Kidney glomerular epithelial cell (primary cell): ENCODE measurements at regions not wholly inside any gene's neighbourhood (a gene's known extent, or its start where the extent isn't known, plus 50 kb on each side); places are given as distances from the start of the nearest gene placed in this dataset.

Source experiments
- DNase-seq: peaks from one replicate; lab custom pipeline; 2025; lab: John Stamatoyannopoulos, UW

DNA sequence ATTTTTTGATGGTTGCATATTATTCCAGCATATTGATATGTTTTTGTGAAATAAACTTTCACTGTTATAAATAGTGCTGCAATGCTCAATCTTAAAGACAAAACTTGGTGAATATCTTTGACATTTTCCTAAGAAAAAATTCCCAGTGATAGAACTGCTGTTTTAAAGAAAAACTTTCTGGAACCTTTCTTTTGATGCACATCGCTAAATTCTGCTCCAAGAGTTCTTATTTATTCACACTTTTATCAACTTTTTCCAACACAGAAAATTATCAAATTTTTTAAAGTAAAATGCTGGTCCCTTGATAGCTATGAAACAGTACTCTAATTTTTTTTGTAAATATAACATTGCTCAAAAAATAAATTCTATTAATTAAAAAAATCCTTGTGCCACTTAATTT, 196.6 kb downstream of the HS3ST3A1 start:
- DNase-seq, result no peak

DNA sequence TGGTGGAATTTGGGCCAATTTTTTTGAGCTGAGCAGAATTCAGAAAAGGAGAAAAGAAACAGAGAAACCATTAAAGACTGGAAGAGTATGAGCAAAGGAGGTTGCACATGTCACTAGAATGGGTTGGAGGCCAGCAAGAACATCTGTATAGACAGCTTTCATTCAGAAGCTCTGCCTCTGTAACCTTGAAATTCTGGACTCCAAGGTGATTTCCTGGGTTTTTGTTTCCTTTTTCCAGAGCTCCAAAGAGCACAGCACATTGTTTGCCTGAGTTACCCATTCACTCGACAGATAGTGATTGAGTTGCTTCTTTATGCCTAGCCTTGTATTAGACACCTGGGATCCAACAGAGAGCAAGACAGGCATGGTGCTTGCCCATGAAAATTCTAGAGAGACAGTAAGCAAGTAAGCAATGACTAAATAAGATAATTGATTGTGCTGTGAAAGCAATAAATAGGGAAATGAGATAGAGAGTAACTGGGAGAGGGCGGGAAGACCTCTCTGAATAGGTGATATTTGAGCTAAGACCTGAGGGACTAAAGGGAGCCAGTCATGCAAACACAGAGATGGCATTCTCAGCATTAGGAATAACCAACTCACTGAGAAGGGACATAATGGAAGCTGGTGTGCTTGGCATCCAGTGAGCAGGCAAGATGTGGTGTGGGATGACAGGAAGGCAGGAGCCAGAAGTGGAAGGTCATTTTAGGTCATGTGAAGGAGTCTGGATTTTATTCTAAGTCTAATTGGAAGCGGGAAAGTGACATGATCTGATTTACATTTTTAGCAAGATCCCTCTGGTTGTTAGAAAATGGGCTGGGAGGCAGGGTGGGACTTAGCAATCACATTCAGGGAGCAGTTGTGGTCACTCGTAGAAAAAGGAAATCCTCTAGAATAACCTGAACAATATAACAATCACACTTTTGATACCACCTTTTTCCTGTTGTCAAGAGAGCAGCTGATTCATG, 197.5 kb downstream of the HS3ST3A1 start:
- no peak for DNase-seq

DNA sequence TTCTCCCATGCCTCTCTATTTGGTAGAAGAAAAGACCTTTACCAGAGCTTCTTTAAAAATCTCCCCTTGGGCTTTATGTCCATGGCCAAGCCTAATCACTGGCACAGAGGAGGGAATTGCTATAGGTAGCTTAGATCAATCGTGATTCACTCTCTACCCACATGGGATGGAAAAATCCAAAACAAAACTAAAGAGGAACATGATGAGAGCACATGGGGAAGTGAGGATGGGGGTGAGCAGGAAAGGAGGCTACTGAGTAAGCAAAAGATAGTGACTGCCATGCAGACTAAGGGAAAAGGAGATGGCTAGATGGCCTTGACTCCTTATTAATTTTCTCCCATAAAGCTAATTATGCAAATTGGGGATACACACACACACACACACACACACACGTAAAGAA, 201.2 kb downstream of the HS3ST3A1 start:
- DNase-seq, result no peak

DNA sequence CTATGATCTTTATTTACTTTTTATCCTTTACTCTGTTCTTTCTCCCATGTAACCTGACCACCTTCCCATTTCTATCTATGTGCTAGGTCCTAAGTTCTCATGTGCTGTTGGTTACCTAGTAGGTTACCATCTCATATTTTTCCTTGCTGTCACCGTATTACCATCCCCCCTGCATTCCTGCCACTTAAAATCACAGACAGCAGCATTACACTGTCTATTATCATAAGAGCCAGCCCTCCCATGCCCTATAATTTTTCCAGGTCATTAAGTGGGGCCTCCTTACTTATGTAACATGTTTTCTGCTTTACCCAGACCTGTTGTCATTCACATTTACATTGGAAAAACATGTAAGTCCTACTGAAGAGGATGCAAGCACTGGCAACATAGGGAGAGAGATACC, 202.9 kb downstream of the HS3ST3A1 start:
- DNase-seq, result no peak

DNA sequence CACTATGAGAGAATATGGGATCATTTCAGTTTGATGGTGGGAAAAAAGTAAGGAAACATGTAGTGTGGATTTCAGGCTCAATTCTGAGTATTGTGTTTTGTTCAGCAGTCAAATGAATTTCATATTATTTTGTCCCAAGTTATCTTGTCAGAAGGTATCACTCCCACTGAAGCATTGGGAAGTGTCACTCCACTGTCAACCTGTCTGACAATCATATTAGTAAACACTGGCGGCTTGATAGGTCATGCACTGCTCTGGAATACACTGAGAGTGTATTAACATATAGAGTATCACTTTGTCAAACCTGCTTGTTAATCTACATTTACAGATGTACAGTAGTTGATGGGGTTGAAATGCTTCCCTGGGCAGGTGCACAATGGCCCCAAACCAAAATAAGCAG, 203.6 kb downstream of the HS3ST3A1 start:
- DNase-seq, result no peak

DNA sequence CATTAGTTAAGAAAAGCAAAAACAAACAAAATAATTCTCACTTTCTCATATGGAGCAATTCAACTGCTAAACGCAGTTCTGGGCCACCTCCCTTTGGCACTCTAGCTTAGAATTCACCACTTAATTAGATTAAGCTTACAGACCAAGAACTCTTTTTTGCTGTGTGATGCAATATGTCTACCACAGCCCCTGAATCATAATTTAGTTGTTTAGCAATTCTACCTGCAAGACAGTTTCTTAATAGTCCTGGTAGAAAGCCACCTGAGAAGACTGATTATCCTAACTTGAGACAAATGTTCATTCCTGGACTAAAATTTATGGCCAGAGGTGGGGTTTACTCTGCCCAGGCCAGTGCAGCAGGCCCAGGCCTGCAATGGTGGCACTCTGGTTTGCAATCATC, 205.9 kb downstream of the HS3ST3A1 start:
- DNase-seq, result no peak

DNA sequence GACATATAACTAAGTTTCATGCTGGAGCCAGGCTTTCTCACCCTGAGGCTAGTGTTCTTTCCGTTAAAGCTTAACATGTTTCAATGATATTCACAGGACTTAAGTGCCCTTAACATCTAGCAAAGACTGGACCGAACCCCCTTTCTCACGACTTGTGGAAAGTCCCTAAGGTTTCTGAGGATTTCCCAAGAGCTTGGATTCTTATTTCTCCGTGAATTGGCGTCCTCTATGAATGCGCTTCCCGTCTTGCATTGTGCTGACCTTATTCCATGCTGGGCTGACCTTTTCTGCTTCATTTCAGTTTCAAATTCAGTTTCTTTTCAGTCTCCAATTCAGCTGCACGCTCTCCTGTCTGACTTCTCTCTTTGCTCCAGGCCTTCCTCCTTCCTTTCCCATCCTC, 206.4 kb downstream of the HS3ST3A1 start:
- no peak for DNase-seq

DNA sequence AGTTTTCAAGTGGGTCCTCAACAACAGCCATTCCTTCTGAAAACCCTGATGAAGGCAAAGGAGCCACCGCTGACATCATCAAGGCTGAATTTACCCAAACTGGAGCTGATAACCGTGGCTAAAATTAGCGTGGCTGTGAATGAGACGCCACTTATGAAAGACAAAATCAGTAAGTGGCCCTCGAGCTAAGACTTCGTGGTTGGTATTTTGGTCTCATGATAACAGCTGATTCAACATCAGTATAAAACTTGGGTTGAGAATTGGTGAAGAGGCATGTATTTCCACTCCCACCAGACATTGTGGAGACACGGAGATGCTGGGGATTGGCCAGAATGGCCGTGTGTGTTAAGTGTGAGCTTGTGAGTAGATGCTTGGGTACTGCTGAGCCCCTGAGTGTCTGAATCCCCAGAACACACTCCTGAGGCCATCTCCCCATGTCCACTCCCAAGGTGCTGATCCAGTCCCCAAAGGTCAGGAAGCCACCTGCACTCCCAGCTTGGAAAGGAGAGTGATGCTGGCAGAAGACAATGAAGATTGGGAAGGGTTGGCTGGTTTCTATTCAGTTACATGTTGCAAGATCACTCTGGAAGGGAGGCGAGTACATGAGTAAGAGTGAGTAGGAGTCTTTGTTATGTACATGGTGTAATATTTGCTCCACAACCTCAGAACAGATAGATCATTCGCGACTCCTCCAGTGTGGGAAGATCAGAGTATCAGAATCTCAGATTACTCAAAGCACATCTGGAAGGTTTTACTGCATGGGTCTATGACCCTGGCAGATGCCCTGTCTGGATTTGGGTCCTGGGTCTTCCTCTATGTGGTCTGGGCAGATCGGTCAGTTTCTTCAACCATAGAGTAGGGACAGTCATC, 207.7 kb downstream of the HS3ST3A1 start:
- DNase-seq, result peak; percentile 59

DNA sequence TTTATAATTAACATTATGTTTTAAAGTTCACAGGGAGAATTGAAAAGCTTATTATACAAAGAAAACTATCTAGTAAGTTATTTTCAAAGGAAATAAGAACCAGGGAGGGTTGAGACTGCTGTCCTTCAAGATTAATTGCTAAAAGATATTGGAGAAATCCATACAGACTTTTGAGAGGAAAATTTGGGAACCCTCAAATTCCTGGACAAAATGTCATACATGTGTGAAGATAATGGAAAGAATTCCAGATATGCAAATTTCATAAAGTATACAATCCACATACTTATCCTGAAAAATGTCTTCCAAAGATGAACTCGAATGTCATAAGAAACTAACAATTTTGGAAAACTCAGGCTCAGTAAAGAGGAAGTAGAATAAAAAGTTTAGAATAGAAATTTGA, 213.8 kb downstream of the HS3ST3A1 start:
- DNase-seq, result no peak

DNA sequence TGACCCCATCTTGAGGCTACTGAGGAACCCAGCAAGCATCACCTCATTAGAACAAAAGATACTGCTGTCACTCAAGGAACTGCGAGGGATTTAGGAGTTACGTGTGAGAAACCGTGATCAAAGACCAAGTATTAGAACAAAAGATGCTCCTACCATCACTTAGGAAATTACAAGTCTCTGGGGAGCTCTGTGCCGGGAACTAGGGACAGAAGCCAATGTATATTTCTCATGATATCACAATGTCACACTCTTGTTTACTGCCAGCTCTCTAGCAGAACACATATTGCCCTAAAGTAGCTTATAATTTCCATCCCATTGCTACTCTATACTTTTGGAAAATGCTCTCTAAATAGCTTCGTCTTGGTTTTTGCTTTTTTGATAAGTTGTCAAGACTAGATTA, 214.5 kb downstream of the HS3ST3A1 start:
- no peak for DNase-seq

DNA sequence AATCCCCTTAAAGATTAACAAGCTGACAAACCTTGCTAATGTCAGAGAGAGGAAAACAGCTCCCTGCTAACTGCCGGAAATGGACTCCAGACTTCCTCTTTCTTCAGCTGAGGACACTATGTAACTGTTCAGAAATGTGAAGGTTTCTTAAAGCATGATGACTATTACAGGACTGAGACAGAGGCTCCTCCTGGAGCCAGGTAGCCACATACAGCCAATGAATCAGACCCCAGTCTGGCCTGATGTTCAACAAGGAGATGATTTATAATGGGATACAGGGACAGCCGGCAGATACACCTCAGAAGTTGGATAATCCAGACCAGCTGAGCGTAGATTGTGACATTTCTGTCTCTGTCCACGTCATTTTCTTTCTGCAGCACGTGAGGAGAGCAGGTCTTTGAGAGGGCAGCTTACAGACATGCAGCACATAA, 216.2 kb downstream of the HS3ST3A1 start:
- peak; percentile 40 for DNase-seq

DNA sequence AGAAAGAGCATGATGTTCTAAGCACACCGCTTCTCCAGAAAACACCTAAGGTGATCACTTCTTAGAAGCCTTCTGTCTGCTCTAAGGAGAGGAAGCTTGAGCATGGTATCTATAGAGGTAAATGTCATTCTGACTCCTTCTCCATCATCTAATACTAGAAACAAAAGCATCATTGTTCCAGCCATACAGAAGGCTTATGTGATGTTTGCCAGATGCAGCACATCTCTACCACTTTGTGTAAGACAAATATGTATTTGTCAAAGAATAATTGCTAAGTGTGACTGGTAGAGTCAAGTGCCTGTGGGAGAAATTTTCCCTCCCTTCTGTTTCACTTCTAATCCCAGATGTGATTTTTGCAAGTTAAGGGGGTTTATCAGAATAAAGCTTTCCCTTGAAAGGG, 217.1 kb downstream of the HS3ST3A1 start:
- DNase-seq, result no peak

DNA sequence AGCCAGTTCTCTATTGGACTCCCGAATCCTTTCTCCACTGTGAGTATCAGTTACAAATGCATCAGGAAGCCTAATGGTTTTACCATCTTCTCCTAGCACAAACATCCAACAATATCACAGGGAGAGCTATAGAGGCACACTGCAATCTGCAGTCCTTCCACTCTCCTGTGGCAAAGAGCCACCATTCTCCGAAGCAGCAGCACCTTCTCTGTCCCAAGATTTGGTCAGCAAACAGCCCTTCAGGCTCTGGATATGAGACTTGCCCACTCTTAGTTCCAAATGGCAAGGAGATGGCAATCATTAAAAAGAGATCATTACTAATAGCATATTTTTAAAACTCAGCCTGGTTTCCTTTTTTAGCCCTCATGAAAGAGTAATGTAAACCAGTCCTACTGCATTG, 223.4 kb downstream of the HS3ST3A1 start:
- no peak for DNase-seq

DNA sequence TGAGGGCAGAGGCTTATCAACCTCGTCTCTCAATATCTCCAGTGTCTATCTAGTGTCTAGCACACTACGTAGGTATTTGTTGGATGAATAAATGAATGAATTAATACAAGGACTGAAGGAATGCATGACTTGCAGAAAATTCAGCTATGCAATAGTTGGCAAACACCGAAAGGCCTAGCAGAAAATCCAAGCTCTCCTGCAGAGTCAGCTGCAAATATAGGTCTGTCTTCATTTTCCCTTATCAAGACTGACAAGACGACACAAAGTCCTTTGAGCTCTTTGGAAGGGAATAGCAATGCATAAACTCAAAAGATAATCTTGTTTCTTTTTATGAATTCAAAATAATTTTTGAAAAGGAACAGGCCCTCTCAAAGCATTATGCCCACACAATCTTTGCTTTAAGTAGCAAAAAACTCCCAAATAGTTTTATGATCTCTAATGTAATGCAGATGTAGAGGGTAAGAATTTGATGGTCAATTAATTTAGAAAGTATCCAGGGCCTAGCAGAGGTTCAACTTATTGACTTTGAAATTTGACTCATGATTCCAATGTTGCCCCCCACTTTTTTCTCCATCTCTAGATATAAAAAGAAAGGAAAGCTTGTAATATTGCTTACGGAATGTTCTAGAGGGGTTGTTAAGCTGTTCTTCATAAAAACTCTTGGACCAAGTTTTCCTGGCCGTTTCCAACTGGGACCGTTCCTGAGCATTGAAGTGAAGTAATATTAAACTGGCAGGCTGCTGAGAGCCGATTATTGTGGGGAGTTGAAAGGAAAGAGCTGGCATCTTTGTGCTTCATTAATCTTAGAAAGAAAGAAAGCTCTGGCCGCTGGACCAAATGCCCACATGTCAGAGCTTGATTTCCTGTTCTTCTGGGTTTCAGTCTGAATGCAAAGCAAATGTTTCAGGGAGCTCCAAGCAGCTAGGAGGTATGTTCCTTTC, 227.3 kb downstream of the HS3ST3A1 start:
- DNase-seq, result no peak

DNA sequence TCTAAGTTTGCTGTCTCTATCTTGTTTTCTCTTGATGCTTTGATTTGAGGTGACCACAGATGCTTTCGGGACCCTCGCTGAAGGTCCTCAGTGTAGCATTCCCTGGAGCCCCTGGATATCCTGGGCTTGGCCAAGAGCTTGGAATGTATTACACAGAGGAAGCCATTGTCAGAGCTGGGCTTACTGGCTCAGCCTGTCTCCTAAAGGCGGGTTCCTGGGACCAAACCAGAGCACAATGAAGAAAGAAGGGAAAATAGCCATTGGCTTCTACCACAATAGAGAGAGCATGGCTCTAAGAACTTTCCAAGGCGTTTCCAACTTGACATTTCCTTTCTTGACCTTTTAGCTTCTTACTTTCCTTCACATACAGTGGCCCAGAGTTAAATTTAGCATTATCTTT, 229.3 kb downstream of the HS3ST3A1 start:
- DNase-seq, result no peak

DNA sequence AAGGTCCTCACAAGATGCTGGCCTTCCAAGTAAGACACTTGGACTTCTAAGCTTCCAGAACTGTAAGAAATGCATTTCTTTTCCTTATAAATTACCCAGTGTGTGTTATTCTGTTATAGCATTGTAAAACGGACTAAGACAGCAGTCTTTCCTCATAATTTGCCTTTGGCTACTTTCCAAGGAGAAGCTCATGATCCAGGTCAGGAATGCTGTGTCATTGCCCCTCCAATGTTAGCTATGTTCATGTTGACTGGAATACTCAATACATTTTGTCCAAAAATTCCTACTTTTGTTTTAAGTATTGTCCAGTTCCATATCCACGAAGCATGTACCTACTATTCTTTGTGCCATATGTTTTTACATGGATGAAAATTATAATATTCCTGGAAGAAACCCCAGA, 234.6 kb downstream of the HS3ST3A1 start:
- no peak for DNase-seq

DNA sequence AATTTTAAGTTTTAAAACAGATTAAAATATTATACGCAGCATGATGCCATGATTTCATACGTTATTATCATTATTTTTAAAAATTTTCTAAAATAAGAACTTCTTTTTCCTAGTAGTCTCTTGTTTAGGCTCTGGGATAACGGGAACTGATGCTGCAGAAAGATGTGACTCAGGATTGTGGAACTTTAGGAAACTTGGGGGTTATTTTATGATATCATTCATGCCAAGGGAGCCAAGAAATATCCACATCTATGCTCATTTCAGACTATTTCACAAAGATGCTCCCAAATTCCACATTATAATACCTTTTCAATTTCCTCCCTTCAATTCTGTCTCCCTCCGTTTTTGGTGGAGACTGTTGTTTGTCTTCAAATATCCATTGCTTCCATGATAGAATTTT, 236.4 kb downstream of the HS3ST3A1 start:
- DNase-seq, result no peak

DNA sequence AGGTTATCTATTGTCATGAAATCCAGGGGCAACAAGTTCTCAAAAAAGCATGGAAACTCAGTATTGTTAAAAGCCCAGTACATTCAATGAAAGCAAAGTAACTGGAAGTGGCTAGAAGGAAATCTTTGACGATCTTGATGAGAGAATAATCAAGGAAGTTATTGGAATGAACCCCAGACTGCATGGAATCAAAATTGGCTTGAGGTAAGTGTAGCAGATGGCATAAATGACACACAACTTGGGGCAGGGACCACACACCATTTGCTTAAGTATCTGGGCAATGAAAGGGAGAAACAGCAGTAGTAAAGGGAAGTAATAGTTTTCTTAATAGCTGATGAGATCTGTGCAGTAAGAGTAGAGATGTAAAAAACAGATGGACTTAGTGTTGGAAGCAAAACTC, 238.0 kb downstream of the HS3ST3A1 start:
- DNase-seq, result no peak

DNA sequence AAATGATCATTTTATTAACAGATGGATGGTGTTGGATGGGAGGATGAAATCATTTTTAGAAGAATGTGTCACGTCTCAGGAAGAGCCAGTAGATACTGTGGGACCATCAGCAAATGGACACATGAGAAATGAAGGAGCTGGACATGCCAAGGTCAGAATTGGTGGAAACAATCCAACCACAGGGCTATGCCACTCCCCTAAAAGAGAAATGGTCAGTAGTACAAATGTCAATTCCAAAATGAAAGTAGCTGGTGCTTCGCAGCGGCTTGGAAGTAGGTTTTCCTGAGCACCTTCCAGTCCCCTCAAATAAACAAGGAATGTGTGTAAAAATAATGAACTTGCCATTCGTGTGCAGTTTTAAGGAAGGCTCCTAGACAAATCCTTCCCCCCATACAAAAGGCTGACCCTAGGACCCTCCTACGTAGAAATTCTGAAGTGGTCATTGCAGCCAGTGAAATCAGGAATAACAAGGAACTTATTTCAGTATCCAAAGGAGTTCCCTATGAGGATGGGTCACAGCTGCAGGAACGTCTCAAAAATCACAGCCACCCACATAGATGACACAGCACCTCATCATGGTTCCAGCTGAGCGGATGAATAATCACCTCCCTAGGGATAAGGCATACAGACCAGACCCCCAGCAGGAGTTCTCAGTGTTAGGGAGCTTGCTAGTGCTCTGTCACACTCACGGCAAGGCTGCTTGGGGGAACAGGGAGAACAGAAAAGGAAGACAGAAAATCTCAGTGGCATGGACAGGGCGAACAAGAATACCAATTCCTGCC, 239.2 kb downstream of the HS3ST3A1 start:
- DNase-seq, result peak; percentile 76

DNA sequence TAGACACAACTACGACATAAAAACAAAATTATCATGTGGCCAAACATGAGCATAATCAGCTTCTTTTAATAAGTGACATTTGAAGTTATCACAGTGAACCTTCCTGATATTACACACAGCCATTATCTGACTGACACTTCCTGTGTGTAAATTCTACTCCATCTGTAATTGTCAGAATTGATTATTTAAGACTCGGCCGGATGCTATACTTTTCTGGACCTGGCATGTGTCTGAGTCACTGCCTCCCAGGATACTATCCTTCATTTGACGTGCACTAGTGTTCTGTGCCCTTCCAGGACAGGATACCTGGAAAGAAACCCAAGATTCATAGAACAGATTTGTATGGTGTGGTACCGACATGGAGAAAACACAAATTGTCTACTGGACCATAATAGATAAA, 242.0 kb downstream of the HS3ST3A1 start:
- DNase-seq, result no peak

DNA sequence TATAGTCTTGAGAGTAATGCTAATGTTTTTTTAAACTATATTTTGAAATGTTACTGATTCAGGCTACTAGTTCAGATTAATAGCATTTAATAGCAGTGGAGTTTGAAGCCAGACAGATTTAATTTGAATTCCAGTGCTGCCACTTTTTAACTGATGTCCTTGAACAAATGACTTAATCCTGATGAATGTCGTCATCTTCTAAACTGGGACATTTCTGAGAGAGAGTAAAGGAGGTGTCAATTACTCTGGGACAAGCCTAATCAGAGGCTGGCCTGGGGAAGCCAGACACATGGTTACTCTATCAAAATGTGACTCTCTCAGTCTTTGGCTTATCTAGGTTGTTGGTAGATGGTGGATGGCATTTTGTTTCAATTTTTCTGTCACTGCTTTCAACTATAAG, 246.7 kb downstream of the HS3ST3A1 start:
- no peak for DNase-seq
